ENCODE measurements at regions not wholly inside any gene's neighbourhood (a gene's known extent, or its start where the extent isn't known, plus 50 kb on each side); places are given as distances from the start of the nearest gene placed in this dataset.
A peak's percentile ranks its signal among the peaks of the same experiment; 100 is the strongest.

DNA sequence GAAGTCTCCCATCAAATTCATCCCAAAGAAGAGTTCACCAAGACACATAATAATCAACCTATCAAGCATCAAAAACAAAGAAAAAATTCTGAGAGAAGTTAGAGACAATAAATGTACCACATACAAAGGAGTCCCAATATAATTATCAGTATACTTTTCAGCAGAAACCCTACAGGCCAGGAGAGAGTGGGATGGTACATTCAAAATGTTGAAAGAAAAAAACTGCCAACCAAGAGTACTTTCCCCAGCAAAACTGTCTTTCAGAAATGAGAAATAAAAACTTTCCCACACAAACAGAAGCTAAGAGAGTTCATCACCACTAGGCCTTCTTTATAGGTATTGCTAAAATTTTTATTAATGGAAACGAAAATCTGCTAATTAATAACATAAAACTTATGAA, 164.4 kb upstream of the LNX1 start:
- DNase-seq: no peak
- in situ Hi-C loops (cut with HindIII; ENCODE audit: low pct_ligation_motif_present, low sequenced_read_pairs): no loop called here
- no peaks in the 10 kb centered on the region for H3K27me3 ChIP-seq (replicated peaks)
- H3K27ac ChIP-seq: no peak overlapping the region
- no peak overlapping the region for H3K4me3 ChIP-seq (ENCODE audit: low read depth, low read length)
- TF ChIP-seq, protein P1, sequence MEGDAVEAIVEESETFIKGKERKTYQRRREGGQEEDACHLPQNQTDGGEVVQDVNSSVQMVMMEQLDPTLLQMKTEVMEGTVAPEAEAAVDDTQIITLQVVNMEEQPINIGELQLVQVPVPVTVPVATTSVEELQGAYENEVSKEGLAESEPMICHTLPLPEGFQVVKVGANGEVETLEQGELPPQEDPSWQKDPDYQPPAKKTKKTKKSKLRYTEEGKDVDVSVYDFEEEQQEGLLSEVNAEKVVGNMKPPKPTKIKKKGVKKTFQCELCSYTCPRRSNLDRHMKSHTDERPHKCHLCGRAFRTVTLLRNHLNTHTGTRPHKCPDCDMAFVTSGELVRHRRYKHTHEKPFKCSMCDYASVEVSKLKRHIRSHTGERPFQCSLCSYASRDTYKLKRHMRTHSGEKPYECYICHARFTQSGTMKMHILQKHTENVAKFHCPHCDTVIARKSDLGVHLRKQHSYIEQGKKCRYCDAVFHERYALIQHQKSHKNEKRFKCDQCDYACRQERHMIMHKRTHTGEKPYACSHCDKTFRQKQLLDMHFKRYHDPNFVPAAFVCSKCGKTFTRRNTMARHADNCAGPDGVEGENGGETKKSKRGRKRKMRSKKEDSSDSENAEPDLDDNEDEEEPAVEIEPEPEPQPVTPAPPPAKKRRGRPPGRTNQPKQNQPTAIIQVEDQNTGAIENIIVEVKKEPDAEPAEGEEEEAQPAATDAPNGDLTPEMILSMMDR (IDR thresholded peaks at IDR 0.05; ENCODE audit: low read depth, low read length, missing control alignments): no peak
- no peaks in the 10 kb centered on the region for H3K36me3 ChIP-seq (replicated peaks)

DNA sequence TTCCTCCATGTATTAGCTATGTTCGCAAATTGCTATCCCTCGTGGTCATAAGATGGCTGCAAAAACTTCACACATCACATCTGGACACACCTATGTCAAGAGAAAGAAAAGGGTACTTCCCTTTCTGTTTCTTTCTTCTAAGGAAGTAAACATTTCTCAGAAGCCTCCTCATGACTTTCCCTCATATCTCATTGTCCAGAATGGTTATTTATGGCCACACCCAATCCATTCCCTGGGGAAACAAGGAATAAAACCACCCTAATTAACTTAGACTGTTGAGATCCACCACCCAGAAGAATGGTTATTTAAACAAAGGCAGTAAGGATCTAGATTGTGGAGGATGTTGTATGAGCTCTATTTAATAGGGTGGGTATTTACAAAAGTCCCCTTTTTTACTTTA, 160.8 kb upstream of the LNX1 start:
- Histone ChIP-seq H3K27ac (no peak overlapping the region), H3K4me3 (ENCODE audit: low read depth, low read length) (no peak overlapping the region), H3K27me3 (replicated peaks) (no peaks in the 10 kb centered on the region), H3K36me3 (replicated peaks) (no peaks in the 10 kb centered on the region)
- no peak for DNase-seq
- in situ Hi-C loops (cut with HindIII; ENCODE audit: low pct_ligation_motif_present, low sequenced_read_pairs): no loop called here
- TF ChIP-seq, protein P1 (IDR thresholded peaks at IDR 0.05; ENCODE audit: low read depth, low read length, missing control alignments): no peak

DNA sequence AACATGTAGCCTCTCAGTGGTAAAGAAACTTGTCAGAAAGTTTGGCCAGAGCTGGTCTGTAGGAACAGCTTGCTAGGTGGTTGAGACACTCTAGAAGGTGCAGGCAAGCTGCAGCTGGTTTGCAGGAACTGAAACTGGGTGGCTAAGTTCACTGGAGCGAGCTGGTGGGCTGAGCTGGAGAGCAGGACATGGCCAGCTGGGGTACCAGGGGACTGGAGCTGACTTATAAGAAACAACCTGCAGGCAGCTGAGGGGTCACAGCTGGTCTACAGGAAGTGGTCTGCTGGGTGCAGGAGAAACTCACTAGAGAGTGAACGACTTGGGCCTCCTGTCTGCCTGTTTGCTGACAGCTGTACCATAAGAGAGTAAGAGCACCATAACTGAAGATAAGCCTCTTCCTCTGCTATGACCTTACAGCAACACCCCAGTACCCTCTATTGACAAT, 157.1 kb upstream of the LNX1 start:
- TF ChIP-seq, protein P1 (IDR thresholded peaks at IDR 0.05; ENCODE audit: low read depth, low read length, missing control alignments): no peak
- in situ Hi-C loops (cut with HindIII; ENCODE audit: low pct_ligation_motif_present, low sequenced_read_pairs): no loop called here
- no peak overlapping the region for H3K27ac ChIP-seq
- H3K36me3 ChIP-seq (replicated peaks): no peaks in the 10 kb centered on the region
- no peak overlapping the region for H3K4me3 ChIP-seq (ENCODE audit: low read depth, low read length)
- no peaks in the 10 kb centered on the region for H3K27me3 ChIP-seq (replicated peaks)
- DNase-seq: no peak

DNA sequence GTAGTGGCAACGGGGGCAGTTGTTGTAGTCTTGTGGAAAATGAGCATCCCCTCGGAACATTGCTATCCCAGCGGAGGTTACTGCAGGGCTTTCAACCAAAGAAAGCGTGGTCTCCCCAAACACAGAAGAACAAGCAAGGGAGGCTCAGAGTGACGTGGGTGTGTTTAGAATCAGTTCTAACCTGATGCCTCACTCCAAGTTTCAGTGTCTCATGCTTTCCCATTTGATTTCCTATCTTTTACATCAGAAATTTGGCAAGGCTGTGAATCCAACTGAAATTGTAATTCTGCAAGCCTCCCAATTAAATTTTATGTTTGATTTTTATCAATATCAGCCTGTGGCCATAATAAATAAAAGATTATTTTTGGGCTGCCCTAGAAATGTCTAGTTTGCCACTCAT, 156.1 kb upstream of the LNX1 start:
- DNase-seq: no peak
- TF ChIP-seq, protein P1 (IDR thresholded peaks at IDR 0.05; ENCODE audit: low read depth, low read length, missing control alignments): no peak
- no peaks in the 10 kb centered on the region for H3K36me3 ChIP-seq (replicated peaks)
- no peaks in the 10 kb centered on the region for H3K27me3 ChIP-seq (replicated peaks)
- in situ Hi-C loops (cut with HindIII; ENCODE audit: low pct_ligation_motif_present, low sequenced_read_pairs): no loop called here
- H3K27ac ChIP-seq: no peak overlapping the region
- no peak overlapping the region for H3K4me3 ChIP-seq (ENCODE audit: low read depth, low read length)

DNA sequence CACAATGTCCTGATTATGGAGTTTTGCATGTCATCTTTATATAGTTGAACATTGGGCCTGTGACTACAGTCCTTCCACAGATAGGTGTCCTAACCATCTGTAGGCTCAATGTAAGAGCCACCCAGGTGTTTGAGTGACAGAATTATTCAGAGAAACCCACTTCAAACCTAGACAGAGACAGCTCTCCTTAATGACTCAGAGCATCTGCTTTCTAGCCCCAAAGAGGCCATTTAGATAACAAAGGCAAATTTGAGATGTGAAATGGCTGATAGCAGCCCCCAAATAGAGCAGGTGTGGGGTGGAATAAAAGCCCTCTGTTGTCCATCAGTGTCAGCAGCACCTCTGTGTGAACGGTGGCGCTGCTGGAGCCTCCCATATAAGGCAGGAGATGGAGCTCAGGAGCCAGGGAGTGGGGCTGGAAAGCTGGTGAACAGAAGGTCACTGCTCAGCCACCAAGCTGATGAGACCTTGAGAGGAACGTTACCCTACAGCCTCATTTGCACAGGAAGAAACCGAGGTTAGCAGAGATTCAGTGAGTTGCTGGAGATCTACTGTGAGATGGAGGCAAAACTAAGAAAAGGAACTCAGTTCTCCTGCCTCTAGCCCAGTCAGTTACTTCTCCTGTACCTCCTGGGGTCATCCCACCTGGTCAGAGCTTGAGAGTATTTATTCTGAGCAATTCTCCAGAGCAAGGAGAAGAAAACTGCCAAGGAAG, 153.3 kb upstream of the LNX1 start:
- TF ChIP-seq, protein P1 (IDR thresholded peaks at IDR 0.05; ENCODE audit: low read depth, low read length, missing control alignments): peak; percentile 5
- DNase-seq: no peak
- in situ Hi-C loops (cut with HindIII; ENCODE audit: low pct_ligation_motif_present, low sequenced_read_pairs): no loop called here
- Histone ChIP-seq H3K4me3 (ENCODE audit: low read depth, low read length) (no peak overlapping the region), H3K27me3 (replicated peaks) (no peaks in the 10 kb centered on the region), H3K27ac (no peak overlapping the region), H3K36me3 (replicated peaks) (no peaks in the 10 kb centered on the region)

Measured in brain microvascular endothelial cell (primary cell).